ENCODE measurements at regions not wholly inside any gene's neighbourhood (a gene's known extent, or its start where the extent isn't known, plus 50 kb on each side); places are given as distances from the start of the nearest gene placed in this dataset.

DNA sequence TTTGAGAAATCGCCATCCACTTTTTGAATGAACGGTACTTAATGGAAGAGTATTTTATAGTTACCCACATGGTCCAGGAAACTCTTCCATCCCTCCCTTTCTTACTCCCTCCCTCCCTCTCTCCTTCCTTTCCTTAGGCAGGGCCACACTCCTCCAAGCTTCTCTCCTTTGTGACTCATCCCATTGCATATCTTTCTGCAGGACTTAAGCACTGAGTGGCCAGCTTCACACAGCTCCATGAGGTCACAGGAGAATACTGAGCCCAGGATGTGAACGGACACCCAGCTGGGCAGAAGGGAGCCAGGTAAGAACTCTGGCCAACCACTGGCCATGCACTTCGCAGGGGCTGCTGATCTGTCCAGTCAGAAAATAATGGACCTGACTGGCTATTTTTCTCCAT, 189.7 kb upstream of the ADCY1 start:
- Mint-ChIP-seq H3K4me3 (no peak overlapping the region), H3K4me1 (no peaks in the 10 kb centered on the region), H3K27me3 (peaks cover 5% of the 10 kb centered on the region), H3K9me3 (peaks cover 0 to 3% (median 0%) of the 10 kb centered on the region in 7 donors), H3K27ac (no peak overlapping the region), H3K36me3 (no peaks in the 10 kb centered on the region)
- DNase-seq, result no peak
- peaks cover 2% of the 10 kb centered on the region for H3K27me3 ChIP-seq (ENCODE audit: control insufficient read depth, insufficient read depth, low read length)
- no peak overlapping the region for H3K27ac ChIP-seq (ENCODE audit: insufficient read depth, low read length, poor library complexity, severe bottlenecking)
- no peaks in the 10 kb centered on the region for H3K36me3 ChIP-seq (ENCODE audit: control insufficient read depth, insufficient read depth, low read length)
- no peak overlapping the region for H3K4me3 ChIP-seq (ENCODE audit: low read depth, low read length)
- no peaks in the 10 kb centered on the region for H3K4me1 ChIP-seq (ENCODE audit: control insufficient read depth, insufficient read depth, low read length, poor library complexity, severe bottlenecking)
- ATAC-seq (ENCODE audit: low read depth in 2 of 2), result no peak
- no peaks in the 10 kb centered on the region for H3K9me3 ChIP-seq (ENCODE audit: control insufficient read depth in 2 of 2, low read length in 2 of 2)

GRCh38 chr7:45387837-45388236, 186.3 kb upstream of the ADCY1 start:
- Mint-ChIP-seq H3K36me3 (no peaks in the 10 kb centered on the region), H3K4me3 (no peak overlapping the region), H3K27me3 (peaks cover 5% of the 10 kb centered on the region), H3K9me3 (peaks cover 0 to 4% (median 2%) of the 10 kb centered on the region in 7 donors), H3K27ac (no peak overlapping the region), H3K4me1 (no peaks in the 10 kb centered on the region)
- no peak overlapping the region for H3K27ac ChIP-seq (ENCODE audit: insufficient read depth, low read length, poor library complexity, severe bottlenecking)
- ATAC-seq (ENCODE audit: low read depth in 2 of 2), result no peak
- H3K4me3 ChIP-seq (ENCODE audit: low read depth, low read length), result no peak overlapping the region
- no peak for DNase-seq
- no peaks in the 10 kb centered on the region for H3K4me1 ChIP-seq (ENCODE audit: control insufficient read depth, insufficient read depth, low read length, poor library complexity, severe bottlenecking)
- H3K36me3 ChIP-seq (ENCODE audit: control insufficient read depth, insufficient read depth, low read length), result no peaks in the 10 kb centered on the region
- H3K27me3 ChIP-seq (ENCODE audit: control insufficient read depth, insufficient read depth, low read length), result peaks cover 2% of the 10 kb centered on the region
- no peaks in the 10 kb centered on the region for H3K9me3 ChIP-seq (ENCODE audit: control insufficient read depth in 2 of 2, low read length in 2 of 2)

- ATAC-seq (ENCODE audit: low read depth in 2 of 2) (no peak), DNase-seq (no peak)
- Mint-ChIP-seq H3K36me3 (no peaks in the 10 kb centered on the region), H3K27ac (no peak overlapping the region), H3K4me1 (no peaks in the 10 kb centered on the region), H3K4me3 (no peak overlapping the region), H3K9me3 (peaks cover 0 to 5% (median 2%) of the 10 kb centered on the region in 7 donors), H3K27me3 (peaks cover 5% of the 10 kb centered on the region)
- peaks cover 4 to 6% of the 10 kb centered on the region in 2 experiments for H3K9me3 ChIP-seq (ENCODE audit: control insufficient read depth in 2 of 2, low read length in 2 of 2)
- H3K36me3 ChIP-seq (ENCODE audit: control insufficient read depth, insufficient read depth, low read length), result no peaks in the 10 kb centered on the region
- H3K4me1 ChIP-seq (ENCODE audit: control insufficient read depth, insufficient read depth, low read length, poor library complexity, severe bottlenecking), result no peaks in the 10 kb centered on the region
- H3K27ac ChIP-seq (ENCODE audit: insufficient read depth, low read length, poor library complexity, severe bottlenecking), result no peak overlapping the region
- H3K27me3 ChIP-seq (ENCODE audit: control insufficient read depth, insufficient read depth, low read length), result peaks cover 2% of the 10 kb centered on the region
- H3K4me3 ChIP-seq (ENCODE audit: low read depth, low read length), result no peak overlapping the region
Observed at GRCh38 chr7:45389073-45389872, 184.9 kb upstream of the ADCY1 start.

GRCh38 chr7:45390180-45390579, 184.0 kb upstream of the ADCY1 start:
- H3K4me1 Mint-ChIP-seq, result no peaks in the 10 kb centered on the region
- ATAC-seq (ENCODE audit: low read depth in 2 of 2) (no peak), DNase-seq (no peak)
- H3K27ac Mint-ChIP-seq, result no peak overlapping the region
- H3K4me1 ChIP-seq (ENCODE audit: control insufficient read depth, insufficient read depth, low read length, poor library complexity, severe bottlenecking), result no peaks in the 10 kb centered on the region
- peaks cover 0 to 11% (median 3%) of the 10 kb centered on the region in 7 donors for H3K9me3 Mint-ChIP-seq
- H3K36me3 ChIP-seq (ENCODE audit: control insufficient read depth, insufficient read depth, low read length), result no peaks in the 10 kb centered on the region
- no peak overlapping the region for H3K4me3 ChIP-seq (ENCODE audit: low read depth, low read length)
- no peaks in the 10 kb centered on the region for H3K36me3 Mint-ChIP-seq
- H3K27me3 ChIP-seq (ENCODE audit: control insufficient read depth, insufficient read depth, low read length), result peaks cover 2% of the 10 kb centered on the region
- H3K27me3 Mint-ChIP-seq, result peaks cover 5% of the 10 kb centered on the region
- H3K4me3 Mint-ChIP-seq, result no peak overlapping the region
- peaks cover 6 to 11% of the 10 kb centered on the region in 2 experiments for H3K9me3 ChIP-seq (ENCODE audit: control insufficient read depth in 2 of 2, low read length in 2 of 2)
- no peak overlapping the region for H3K27ac ChIP-seq (ENCODE audit: insufficient read depth, low read length, poor library complexity, severe bottlenecking)

GRCh38 chr7:45390731-45391130, 183.4 kb upstream of the ADCY1 start:
- peaks cover 1% of the 10 kb centered on the region for H3K27me3 ChIP-seq (ENCODE audit: control insufficient read depth, insufficient read depth, low read length)
- no peaks in the 10 kb centered on the region for H3K4me1 ChIP-seq (ENCODE audit: control insufficient read depth, insufficient read depth, low read length, poor library complexity, severe bottlenecking)
- no peak overlapping the region for H3K27ac ChIP-seq (ENCODE audit: insufficient read depth, low read length, poor library complexity, severe bottlenecking)
- peaks cover 6 to 11% of the 10 kb centered on the region in 2 experiments for H3K9me3 ChIP-seq (ENCODE audit: control insufficient read depth in 2 of 2, low read length in 2 of 2)
- Mint-ChIP-seq H3K9me3 (peaks cover 0 to 12% (median 2%) of the 10 kb centered on the region in 7 donors), H3K36me3 (no peaks in the 10 kb centered on the region), H3K4me1 (no peaks in the 10 kb centered on the region), H3K27ac (no peak overlapping the region), H3K4me3 (no peak overlapping the region), H3K27me3 (peaks cover 5% of the 10 kb centered on the region)
- no peak overlapping the region for H3K4me3 ChIP-seq (ENCODE audit: low read depth, low read length)
- ATAC-seq (ENCODE audit: low read depth in 2 of 2) (no peak), DNase-seq (no peak)
- no peaks in the 10 kb centered on the region for H3K36me3 ChIP-seq (ENCODE audit: control insufficient read depth, insufficient read depth, low read length)

GRCh38 chr7:45391618-45392451, 182.3 kb upstream of the ADCY1 start:
- Mint-ChIP-seq H3K36me3 (no peaks in the 10 kb centered on the region), H3K27me3 (peaks cover 5% of the 10 kb centered on the region), H3K4me1 (no peaks in the 10 kb centered on the region), H3K4me3 (no peak overlapping the region), H3K9me3 (peaks cover 0 to 17% (median 2%) of the 10 kb centered on the region in 7 donors), H3K27ac (no peak overlapping the region)
- no peaks in the 10 kb centered on the region for H3K27me3 ChIP-seq (ENCODE audit: control insufficient read depth, insufficient read depth, low read length)
- peaks cover 6 to 11% of the 10 kb centered on the region in 2 experiments for H3K9me3 ChIP-seq (ENCODE audit: control insufficient read depth in 2 of 2, low read length in 2 of 2)
- no peaks in the 10 kb centered on the region for H3K4me1 ChIP-seq (ENCODE audit: control insufficient read depth, insufficient read depth, low read length, poor library complexity, severe bottlenecking)
- no peak overlapping the region for H3K4me3 ChIP-seq (ENCODE audit: low read depth, low read length)
- H3K27ac ChIP-seq (ENCODE audit: insufficient read depth, low read length, poor library complexity, severe bottlenecking), result no peak overlapping the region
- ATAC-seq (ENCODE audit: low read depth in 2 of 2) (no peak), DNase-seq (no peak)
- H3K36me3 ChIP-seq (ENCODE audit: control insufficient read depth, insufficient read depth, low read length), result no peaks in the 10 kb centered on the region

DNA sequence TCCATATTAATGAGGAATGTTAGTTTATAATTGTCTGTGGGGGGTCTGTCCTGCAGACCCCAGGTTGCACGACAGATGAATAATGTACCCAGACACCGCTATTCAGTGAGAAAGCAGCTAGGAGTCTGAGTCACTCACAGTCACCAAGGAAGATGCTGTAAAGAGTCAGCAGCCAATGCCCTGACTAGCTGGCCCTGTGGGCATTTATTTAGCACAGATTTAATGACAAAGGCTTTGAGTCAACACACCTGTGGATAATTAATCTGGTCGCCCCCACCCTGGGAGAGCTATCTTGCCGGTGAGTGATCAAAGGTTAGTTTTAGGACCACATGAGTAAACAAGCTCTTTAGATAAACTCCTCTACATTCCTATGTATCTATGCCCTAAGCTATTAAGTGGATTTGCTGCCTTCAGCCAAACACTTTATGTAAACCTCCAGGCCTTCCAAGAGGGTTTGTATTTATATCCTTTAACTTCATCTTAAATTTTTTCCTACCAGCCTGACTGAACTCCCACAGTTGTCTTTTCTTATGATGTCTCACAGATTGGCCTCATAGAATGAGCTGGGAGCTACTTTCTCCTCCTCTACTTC, 180.0 kb upstream of the ADCY1 start:
- Mint-ChIP-seq H3K9me3 (peaks cover 0 to 17% (median 2%) of the 10 kb centered on the region in 7 donors), H3K36me3 (no peaks in the 10 kb centered on the region), H3K27me3 (no peaks in the 10 kb centered on the region), H3K4me1 (no peaks in the 10 kb centered on the region), H3K4me3 (peak overlapping the region in 1 of 4 donors; percentile 2), H3K27ac (no peak overlapping the region)
- ATAC-seq (ENCODE audit: low read depth in 2 of 2) (no peak), DNase-seq (no peak)
- Histone ChIP-seq H3K27ac (ENCODE audit: insufficient read depth, low read length, poor library complexity, severe bottlenecking) (no peak overlapping the region), H3K36me3 (ENCODE audit: control insufficient read depth, insufficient read depth, low read length) (no peaks in the 10 kb centered on the region), H3K27me3 (ENCODE audit: control insufficient read depth, insufficient read depth, low read length) (no peaks in the 10 kb centered on the region), H3K4me3 (ENCODE audit: low read depth, low read length) (no peak overlapping the region), H3K9me3 (ENCODE audit: control insufficient read depth in 2 of 2, low read length in 2 of 2) (peaks cover 6 to 11% of the 10 kb centered on the region in 2 experiments), H3K4me1 (ENCODE audit: control insufficient read depth, insufficient read depth, low read length, poor library complexity, severe bottlenecking) (no peaks in the 10 kb centered on the region)

Measured in CD4-positive, CD25-positive, alpha-beta regulatory T cell (primary cell).